KMS-11 (cell line): ENCODE measurements at regions not wholly inside any gene's neighbourhood (a gene's known extent, or its start where the extent isn't known, plus 50 kb on each side); places are given as distances from the start of the nearest gene placed in this dataset.

Experiments
- H2AFZ ChIP-seq: fragments of 200-600 bp; sonication (generic); 2 replicates; pipeline ENCODE4 v1.6.1; 2016; ENCODE audit warnings: antibody characterized with exemption, mixed run types, low read depth
- H3K27ac ChIP-seq: fragments of 200-600 bp; sonication (generic); 2 replicates; pipeline ENCODE4 v1.6.1; 2016; ENCODE audit warnings: mild to moderate bottlenecking, mixed run types
- H3K27me3 ChIP-seq: fragments of 200-600 bp; sonication (generic); 2 replicates; pipeline ENCODE4 v1.6.1; 2017; ENCODE audit warnings: mild to moderate bottlenecking, low read depth, mixed run types, moderate library complexity; ENCODE audit not compliant: insufficient read depth
- H3K36me3 ChIP-seq: fragments of 200-600 bp; sonication (generic); 2 replicates; pipeline ENCODE4 v1.6.1; 2017; ENCODE audit warnings: mild to moderate bottlenecking, mixed run types; ENCODE audit not compliant: insufficient read depth
- H3K4me1 ChIP-seq: fragments of 200-600 bp; sonication (generic); 2 replicates; pipeline ENCODE4 v1.6.1; 2016; ENCODE audit warnings: mild to moderate bottlenecking, low read depth, mixed run types; ENCODE audit not compliant: poor library complexity, severe bottlenecking
- H3K4me2 ChIP-seq: fragments of 200-600 bp; sonication (generic); 2 replicates; pipeline ENCODE4 v1.7.0; 2016; ENCODE audit warnings: mild to moderate bottlenecking, mixed run types
- H3K4me3 ChIP-seq: fragments of 200-600 bp; sonication (generic); IDR thresholded peaks from 2 replicates; pipeline ENCODE4 v1.6.1; 2017; ENCODE audit warnings: low read depth, low read length, mixed read lengths; ENCODE audit not compliant: insufficient read depth
- H3K79me2 ChIP-seq: fragments of 200-600 bp; sonication (generic); 2 replicates; pipeline ENCODE4 v1.6.1; 2016; ENCODE audit warnings: low read depth, mixed run types; ENCODE audit not compliant: insufficient read depth
- H3K9ac ChIP-seq: fragments of 200-600 bp; sonication (generic); 2 replicates; pipeline ENCODE4 v1.6.1; 2016; ENCODE audit warnings: mild to moderate bottlenecking, mixed run types
- H4K20me1 ChIP-seq: fragments of 200-600 bp; sonication (generic); 2 replicates; pipeline ENCODE4 v1.6.1; 2016; ENCODE audit warnings: mild to moderate bottlenecking, mixed run types; ENCODE audit not compliant: insufficient read depth
- CTCF ChIP-seq: fragments of 200-600 bp; sonication (generic); conservative IDR thresholded peaks from 2 replicates; pipeline ENCODE4 v1.6.1; 2017; ENCODE audit warnings: low read depth, mild to moderate bottlenecking, antibody characterized with exemption, low read length, moderate library complexity, mixed read lengths

- Histone ChIP-seq H3K27me3 (no peaks in the 10 kb centered on the region), H3K36me3 (no peaks in the 10 kb centered on the region), H4K20me1 (no peaks in the 10 kb centered on the region), H3K9ac (no peak overlapping the region), H3K4me1 (no peaks in the 10 kb centered on the region), H3K4me3 (no peak overlapping the region), H3K4me2 (no peak overlapping the region), H2AFZ (no peak overlapping the region), H3K79me2 (no peaks in the 10 kb centered on the region), H3K27ac (no peak overlapping the region)
- no peak for TF ChIP-seq CTCF
These were observed 640.0 kb upstream of the BOD1L1 start for GRCh38 chr4:14267373-14268060.

DNA sequence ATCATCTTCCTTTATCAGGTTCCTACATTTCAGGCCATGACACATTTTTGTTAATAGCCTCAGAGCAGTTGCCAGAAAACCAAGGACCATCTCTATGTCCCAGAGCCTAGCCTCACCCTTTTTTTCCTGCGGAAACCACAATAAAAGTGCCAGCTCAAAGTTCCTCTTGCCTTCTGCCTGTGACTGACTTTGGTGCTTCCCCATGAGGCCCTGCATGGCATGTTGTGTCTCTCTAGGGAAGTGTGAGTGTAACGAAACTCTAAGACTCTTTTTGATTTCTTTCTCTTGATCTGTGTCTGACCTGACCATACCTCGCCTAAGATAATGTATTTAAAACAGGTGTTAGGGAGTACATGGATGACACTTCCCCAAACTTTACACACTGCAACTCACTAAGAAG lies 642.3 kb upstream of the BOD1L1 start:
- Histone ChIP-seq H3K4me2 (no peak overlapping the region), H3K36me3 (no peaks in the 10 kb centered on the region), H3K79me2 (no peaks in the 10 kb centered on the region), H2AFZ (no peak overlapping the region), H3K27ac (no peak overlapping the region), H4K20me1 (no peaks in the 10 kb centered on the region), H3K4me3 (no peak overlapping the region), H3K4me1 (no peaks in the 10 kb centered on the region), H3K9ac (no peak overlapping the region), H3K27me3 (no peaks in the 10 kb centered on the region)
- TF ChIP-seq CTCF: no peak

DNA sequence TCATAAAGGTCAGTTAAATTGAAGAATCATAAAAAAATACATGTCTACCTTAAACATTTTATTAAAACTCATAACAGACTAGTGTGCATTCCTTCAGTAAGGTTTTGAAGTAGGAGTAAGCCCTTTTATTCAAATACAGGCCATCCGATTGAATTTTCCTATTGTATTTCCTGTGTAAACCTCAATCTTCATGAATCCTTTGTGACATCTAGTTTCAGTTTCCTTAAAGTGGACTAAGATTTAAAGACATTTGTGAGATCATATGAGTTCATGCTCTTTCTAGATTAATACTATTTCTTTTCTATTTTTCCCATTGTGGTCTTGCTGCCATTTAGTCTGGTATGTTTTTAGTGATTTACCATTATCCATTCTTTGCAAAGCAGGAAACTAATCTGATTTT lies 644.7 kb upstream of the BOD1L1 start:
- Histone ChIP-seq H3K4me2 (no peak overlapping the region), H3K79me2 (no peaks in the 10 kb centered on the region), H3K9ac (no peak overlapping the region), H3K36me3 (no peaks in the 10 kb centered on the region), H3K4me3 (no peak overlapping the region), H3K4me1 (no peaks in the 10 kb centered on the region), H2AFZ (no peak overlapping the region), H4K20me1 (no peaks in the 10 kb centered on the region), H3K27me3 (no peaks in the 10 kb centered on the region), H3K27ac (no peak overlapping the region)
- TF ChIP-seq CTCF: no peak

DNA sequence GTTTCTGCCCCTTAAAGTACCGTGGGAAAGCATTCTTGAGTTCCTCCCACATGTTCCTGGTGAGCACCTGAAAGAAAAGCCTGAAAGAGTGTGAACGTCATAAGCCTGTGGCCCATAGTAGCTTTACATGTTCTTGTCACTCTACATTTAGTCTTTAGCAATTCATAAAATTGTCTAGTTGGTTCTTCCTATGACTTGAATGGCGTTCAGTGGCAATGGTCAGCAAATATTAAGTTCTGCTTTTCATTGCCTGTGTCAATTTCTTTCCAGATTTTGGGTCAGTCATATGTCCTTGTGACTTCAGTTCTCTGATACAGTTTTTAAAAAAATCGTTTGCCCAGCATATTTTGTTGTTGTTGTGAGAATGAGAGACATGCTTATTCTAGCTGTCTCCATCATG lies 650.0 kb upstream of the BOD1L1 start:
- no peaks in the 10 kb centered on the region for H3K4me1 ChIP-seq
- H3K27me3 ChIP-seq: no peaks in the 10 kb centered on the region
- H4K20me1 ChIP-seq: no peaks in the 10 kb centered on the region
- H3K36me3 ChIP-seq: no peaks in the 10 kb centered on the region
- no peak overlapping the region for H3K27ac ChIP-seq
- no peak for TF ChIP-seq CTCF
- no peaks in the 10 kb centered on the region for H3K79me2 ChIP-seq
- H3K4me2 ChIP-seq: no peak overlapping the region
- H2AFZ ChIP-seq: no peak overlapping the region
- no peak overlapping the region for H3K4me3 ChIP-seq
- no peak overlapping the region for H3K9ac ChIP-seq
